SIG-M5 treated with dmso at 0.1 percent for 504 hours (cell line): ENCODE measurements at regions not wholly inside any gene's neighbourhood (a gene's known extent, or its start where the extent isn't known, plus 50 kb on each side); places are given as distances from the start of the nearest gene placed in this dataset.

ENCODE experiments used
- DNase-seq: peaks from one replicate; lab custom pipeline; 2025; ENCODE audit not compliant: unreplicated experiment; lab: John Stamatoyannopoulos, UW

GRCh38 chr13:24107955-24108614, 52.4 kb upstream of the SPATA13 start:
- DNase-seq = no peak

- no peak for DNase-seq
These were observed 51.9 kb upstream of the SPATA13 start for GRCh38 chr13:24108615-24108965.

GRCh38 chr13:24110011-24110410, 50.5 kb upstream of the SPATA13 start:
- DNase-seq = no peak
